ENCODE measurements at regions not wholly inside any gene's neighbourhood (a gene's known extent, or its start where the extent isn't known, plus 50 kb on each side); places are given as distances from the start of the nearest gene placed in this dataset.

GRCh38 chr10:22765660-22766547 is 51.5 kb upstream of the PIP4K2A start:
- no peak for DNase-seq

GRCh38 chr10:22764639-22765038 is 50.3 kb upstream of the PIP4K2A start:
- DNase-seq = no peak
